Peyer's patch (tissue), 4 donors: ENCODE measurements at regions not wholly inside any gene's neighbourhood (a gene's known extent, or its start where the extent isn't known, plus 50 kb on each side); places are given as distances from the start of the nearest gene placed in this dataset.

Source experiments
- POLR2A ChIP-seq, 2 donors: fragments of 450-650 bp; IDR thresholded peaks; one replicate each; pipeline ENCODE4 v1.5.1; 2017; ENCODE audit warnings: antibody characterized with exemption in 2 of 2, mild to moderate bottlenecking in 2 of 2, moderate library complexity in 2 of 2
- TF ChIP-seq, protein P1 (sequence below), 6 experiments: fragments of 450-650 bp in 4 of 6; fragments of 200-600 bp in 2 of 6; sonication (generic) in 1 of 6; IDR thresholded peaks; one replicate each; pipeline ENCODE4 v1.5.1; 2017 to 2019; ENCODE audit warnings: antibody characterized with exemption in 6 of 6, mild to moderate bottlenecking in 3 of 6, moderate library complexity in 1 of 6

DNA sequence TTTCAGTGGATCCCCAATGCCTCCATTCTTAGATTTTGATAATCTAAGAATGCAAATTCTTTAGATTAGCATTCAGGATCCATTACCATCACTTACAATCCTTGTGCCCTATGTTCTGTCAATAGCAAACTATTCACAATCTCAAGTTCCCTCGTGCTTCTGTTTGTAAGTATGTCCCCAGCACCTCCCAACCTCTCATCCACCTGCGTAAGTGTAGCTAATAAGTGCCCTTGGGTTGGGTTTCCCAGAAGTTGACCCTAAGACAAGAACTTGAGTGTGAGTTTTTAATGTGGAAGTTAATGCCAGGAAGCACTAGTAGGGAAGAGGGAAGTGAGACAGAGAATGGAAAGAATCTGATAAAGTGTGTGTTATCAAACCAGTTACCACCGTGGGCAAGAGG, 72.6 kb upstream of the PAK5 start:
- no peak for TF ChIP-seq POLR2A (IDR thresholded peaks at IDR 0.05)
- TF ChIP-seq, protein P1, sequence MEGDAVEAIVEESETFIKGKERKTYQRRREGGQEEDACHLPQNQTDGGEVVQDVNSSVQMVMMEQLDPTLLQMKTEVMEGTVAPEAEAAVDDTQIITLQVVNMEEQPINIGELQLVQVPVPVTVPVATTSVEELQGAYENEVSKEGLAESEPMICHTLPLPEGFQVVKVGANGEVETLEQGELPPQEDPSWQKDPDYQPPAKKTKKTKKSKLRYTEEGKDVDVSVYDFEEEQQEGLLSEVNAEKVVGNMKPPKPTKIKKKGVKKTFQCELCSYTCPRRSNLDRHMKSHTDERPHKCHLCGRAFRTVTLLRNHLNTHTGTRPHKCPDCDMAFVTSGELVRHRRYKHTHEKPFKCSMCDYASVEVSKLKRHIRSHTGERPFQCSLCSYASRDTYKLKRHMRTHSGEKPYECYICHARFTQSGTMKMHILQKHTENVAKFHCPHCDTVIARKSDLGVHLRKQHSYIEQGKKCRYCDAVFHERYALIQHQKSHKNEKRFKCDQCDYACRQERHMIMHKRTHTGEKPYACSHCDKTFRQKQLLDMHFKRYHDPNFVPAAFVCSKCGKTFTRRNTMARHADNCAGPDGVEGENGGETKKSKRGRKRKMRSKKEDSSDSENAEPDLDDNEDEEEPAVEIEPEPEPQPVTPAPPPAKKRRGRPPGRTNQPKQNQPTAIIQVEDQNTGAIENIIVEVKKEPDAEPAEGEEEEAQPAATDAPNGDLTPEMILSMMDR (IDR thresholded peaks at IDR 0.05) = no peak
